Gastrocnemius medialis (tissue), 4 donors: ENCODE measurements at regions not wholly inside any gene's neighbourhood (a gene's known extent, or its start where the extent isn't known, plus 50 kb on each side); places are given as distances from the start of the nearest gene placed in this dataset.

ENCODE experiments used
- POLR2A ChIP-seq, 2 donors: fragments of 450-650 bp; IDR thresholded peaks; one replicate each; pipeline ENCODE4 v1.6.1; 2017; ENCODE audit warnings: antibody characterized with exemption in 2 of 2, mild to moderate bottlenecking in 2 of 2, moderate library complexity in 2 of 2
- TF ChIP-seq, protein P1 (sequence below), 5 experiments: fragments of 450-650 bp in 3 of 5; fragments of 200-600 bp in 2 of 5; sonication (generic) in 2 of 5; IDR thresholded peaks in 4 of 5; conservative IDR thresholded peaks in 1 of 5; 1 replicate in 4 of 5; 2 replicates in 1 of 5; pipeline ENCODE4 v1.5.1; 2016 to 2019; ENCODE audit warnings: antibody characterized with exemption in 5 of 5, mild to moderate bottlenecking in 3 of 5, moderate library complexity in 3 of 5

- TF ChIP-seq, protein P1, sequence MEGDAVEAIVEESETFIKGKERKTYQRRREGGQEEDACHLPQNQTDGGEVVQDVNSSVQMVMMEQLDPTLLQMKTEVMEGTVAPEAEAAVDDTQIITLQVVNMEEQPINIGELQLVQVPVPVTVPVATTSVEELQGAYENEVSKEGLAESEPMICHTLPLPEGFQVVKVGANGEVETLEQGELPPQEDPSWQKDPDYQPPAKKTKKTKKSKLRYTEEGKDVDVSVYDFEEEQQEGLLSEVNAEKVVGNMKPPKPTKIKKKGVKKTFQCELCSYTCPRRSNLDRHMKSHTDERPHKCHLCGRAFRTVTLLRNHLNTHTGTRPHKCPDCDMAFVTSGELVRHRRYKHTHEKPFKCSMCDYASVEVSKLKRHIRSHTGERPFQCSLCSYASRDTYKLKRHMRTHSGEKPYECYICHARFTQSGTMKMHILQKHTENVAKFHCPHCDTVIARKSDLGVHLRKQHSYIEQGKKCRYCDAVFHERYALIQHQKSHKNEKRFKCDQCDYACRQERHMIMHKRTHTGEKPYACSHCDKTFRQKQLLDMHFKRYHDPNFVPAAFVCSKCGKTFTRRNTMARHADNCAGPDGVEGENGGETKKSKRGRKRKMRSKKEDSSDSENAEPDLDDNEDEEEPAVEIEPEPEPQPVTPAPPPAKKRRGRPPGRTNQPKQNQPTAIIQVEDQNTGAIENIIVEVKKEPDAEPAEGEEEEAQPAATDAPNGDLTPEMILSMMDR (IDR thresholded peaks at IDR 0.05 in 4 of 5, conservative IDR thresholded peaks at IDR 0.05 in 1 of 5), result no peak
- no peak for TF ChIP-seq POLR2A (IDR thresholded peaks at IDR 0.05)
These were observed 81.2 kb upstream of the MAN1A1 start for GRCh38 chr6:119430805-119431204.
